ENCODE measurements at regions not wholly inside any gene's neighbourhood (a gene's known extent, or its start where the extent isn't known, plus 50 kb on each side); places are given as distances from the start of the nearest gene placed in this dataset.

- TF ChIP-seq NPAS2 (CRISPR knock-in tag; IDR thresholded peaks at IDR 0.05; ENCODE audit: borderline replicate concordance) (no peak), ELK1 (IDR thresholded peaks at IDR 0.05; ENCODE audit: low read depth, low read length) (no peak), MYC (IDR thresholded peaks at IDR 0.05; ENCODE audit: borderline replicate concordance, low read length) (no peak), RFX5 (IDR thresholded peaks at IDR 0.05) (no peak), MAZ (IDR thresholded peaks at IDR 0.05; ENCODE audit: borderline replicate concordance, low read depth, low read length) (no peak)
These were observed 377.8 kb downstream of the PPP4R3C start for GRCh38 chrX:27085346-27085745.

Measured in A549 (cell line).